ENCODE measurements at regions not wholly inside any gene's neighbourhood (a gene's known extent, or its start where the extent isn't known, plus 50 kb on each side); places are given as distances from the start of the nearest gene placed in this dataset.
"Not testable (repeated sequence)": the region's sequence is repeated elsewhere in the genome, so short reads cannot be mapped to it uniquely, and the experiment has no call there.

DNA sequence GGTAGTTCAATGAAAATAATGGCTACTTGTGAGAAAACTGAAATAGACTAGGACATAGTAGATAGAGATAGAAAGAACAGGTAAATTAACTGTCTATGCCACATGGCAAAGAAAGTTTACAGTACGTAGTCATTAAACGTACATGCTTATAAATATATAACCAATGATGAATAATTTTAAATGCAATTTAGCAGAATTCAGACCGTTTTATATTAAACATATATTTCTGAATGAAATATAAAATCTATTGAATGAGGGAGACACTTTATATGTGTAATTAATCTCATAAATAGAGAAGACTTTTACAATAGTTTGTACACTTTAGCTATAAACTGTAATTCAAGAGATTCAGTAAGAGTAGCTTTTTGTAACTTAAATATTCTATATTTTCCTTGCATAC is 124.4 kb upstream of the VPREB1 start:
- DNase-seq (ENCODE audit: low spot score): no peak

GRCh38 chr22:22118987-22119386 is 125.6 kb upstream of the VPREB1 start:
- no peak for DNase-seq (ENCODE audit: low spot score)

- not testable (repeated sequence) for DNase-seq (ENCODE audit: low spot score)
Observed at GRCh38 chr22:22117864-22118544, 126.6 kb upstream of the VPREB1 start.

- DNase-seq (ENCODE audit: low spot score): not testable (repeated sequence)
Observed at GRCh38 chr22:22116997-22117770, 127.4 kb upstream of the VPREB1 start.

DNA sequence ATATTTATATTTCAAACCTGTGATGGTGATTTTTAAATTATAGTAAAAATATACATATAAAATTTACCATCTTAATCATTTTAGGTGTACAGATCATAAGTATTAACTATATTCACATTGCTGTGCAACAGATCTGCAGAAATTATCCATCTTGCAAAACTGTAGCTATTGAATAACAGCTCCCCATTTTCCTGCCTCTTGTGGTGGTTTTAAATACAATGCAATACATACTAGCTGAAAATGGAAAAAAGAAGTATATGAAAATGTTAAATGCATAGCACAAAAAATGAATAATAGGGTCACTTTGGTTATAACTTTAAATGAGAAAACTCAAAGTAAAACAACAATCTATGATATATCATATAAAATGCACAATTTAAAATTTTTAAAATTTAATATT is 130.9 kb upstream of the VPREB1 start:
- no peak for DNase-seq (ENCODE audit: low spot score)

DNA sequence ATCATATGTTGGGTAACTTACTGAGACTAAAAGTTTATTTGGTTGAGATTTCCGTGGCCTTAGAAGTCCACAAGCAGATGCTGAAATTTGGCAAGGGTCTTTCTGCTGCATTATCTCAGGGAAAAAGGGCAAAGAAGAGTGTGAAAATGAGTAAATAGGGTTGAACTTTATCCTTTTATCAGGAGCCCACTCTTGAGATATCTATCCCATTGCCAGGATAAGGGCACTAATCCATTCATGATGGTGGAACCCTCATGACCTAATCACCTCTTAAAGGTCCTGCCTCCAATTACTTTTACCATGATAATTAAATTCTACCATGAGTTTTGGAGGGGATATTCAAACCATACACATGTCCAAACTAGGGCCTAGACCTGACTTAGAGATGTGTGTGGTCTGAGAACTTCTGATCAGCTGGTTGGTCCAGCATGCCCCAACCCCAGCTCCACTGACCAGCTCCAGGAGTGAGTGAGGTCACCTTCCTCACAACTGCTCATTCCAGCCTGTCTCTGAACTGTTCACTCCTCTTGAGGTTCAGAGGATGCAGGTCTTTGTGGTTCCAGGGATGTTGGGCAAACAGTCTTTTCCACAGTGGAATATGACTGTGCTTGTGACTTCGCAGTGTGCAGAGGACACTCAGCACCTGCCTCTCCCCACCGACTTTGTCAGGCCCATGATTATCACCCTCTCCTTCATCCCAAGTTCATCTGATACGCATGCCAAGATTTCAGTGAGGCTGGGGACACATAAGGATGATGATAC is 130.1 kb upstream of the TOP3B start:
- no peak for DNase-seq (ENCODE audit: low spot score)

- DNase-seq (ENCODE audit: low spot score): no peak
Observed at GRCh38 chr22:22111983-22112382, 129.4 kb upstream of the TOP3B start.

GRCh38 chr22:22111267-22111751 is 128.7 kb upstream of the TOP3B start:
- no peak for DNase-seq (ENCODE audit: low spot score)

DNA sequence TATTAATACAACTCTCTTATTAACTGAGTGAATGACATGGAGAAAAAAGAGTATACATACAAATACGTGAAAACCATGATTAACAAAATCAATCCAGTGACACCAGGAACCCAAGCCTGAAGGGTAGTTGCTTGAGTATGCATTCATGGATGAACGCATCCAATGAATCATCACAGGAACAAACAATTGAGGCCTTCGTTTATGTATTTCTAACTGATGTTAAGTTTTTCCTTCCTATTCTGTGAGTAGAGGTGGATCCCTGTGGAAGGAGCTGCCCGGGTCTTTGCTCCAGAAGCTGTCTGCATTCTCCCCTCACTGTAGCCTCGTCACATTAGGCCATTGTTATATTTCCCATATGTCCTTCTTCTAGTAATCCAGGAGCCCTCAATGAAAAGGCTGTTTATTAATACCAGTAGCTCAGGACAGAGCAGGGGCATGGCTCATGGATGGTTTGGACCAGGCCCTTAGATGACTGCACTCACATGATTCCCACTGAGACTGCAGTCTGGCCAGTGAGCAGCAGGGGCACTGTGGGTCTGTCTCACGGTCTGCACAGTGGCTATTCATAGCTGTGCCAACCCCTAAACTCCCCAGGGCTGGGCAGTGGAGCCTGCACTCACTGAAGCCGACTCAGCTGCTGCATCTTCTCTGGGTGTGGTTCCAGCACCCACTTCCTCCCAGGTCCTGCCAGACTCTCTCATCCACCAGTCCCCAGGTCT is 128.1 kb upstream of the TOP3B start:
- no peak for DNase-seq (ENCODE audit: low spot score)

- DNase-seq (ENCODE audit: low spot score): no peak
Observed at GRCh38 chr22:22109693-22110466, 127.3 kb upstream of the TOP3B start.

DNA sequence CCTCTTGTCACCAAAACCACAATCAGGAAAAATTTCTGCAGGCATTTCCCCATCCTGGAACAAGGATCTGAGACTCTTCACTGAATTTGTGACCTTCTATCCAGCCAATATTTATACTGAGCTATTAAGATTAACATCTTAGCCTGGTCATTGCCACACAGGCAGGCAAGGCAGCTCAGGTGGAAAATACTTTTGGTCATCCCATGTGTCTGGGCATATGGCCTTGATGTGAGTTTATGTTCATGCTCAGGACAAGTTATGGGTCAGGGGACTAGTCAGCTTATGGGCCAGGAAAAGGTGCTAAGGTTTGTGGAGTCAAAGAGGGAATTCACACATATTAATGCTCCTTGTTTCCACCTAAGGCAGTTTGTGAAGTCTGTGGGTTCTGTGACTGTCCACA is 124.3 kb upstream of the TOP3B start:
- DNase-seq (ENCODE audit: low spot score): no peak

- DNase-seq (ENCODE audit: low spot score): no peak
Observed at GRCh38 chr22:22105364-22105763, 122.8 kb upstream of the TOP3B start.

- DNase-seq (ENCODE audit: low spot score): no peak
Observed at GRCh38 chr22:22103078-22103875, 120.7 kb upstream of the TOP3B start.

GRCh38 chr22:22099833-22100812 is 117.5 kb upstream of the TOP3B start:
- DNase-seq (ENCODE audit: low spot score): no peak

- DNase-seq (ENCODE audit: low spot score): no peak
Observed at GRCh38 chr22:22099194-22099486, 116.6 kb upstream of the TOP3B start.

GRCh38 chr22:22098457-22099193 is 116.0 kb upstream of the TOP3B start:
- DNase-seq (ENCODE audit: low spot score): no peak

GRCh38 chr22:22097727-22098228 is 115.2 kb upstream of the TOP3B start:
- no peak for DNase-seq (ENCODE audit: low spot score)

GRCh38 chr22:22094921-22095320 is 112.3 kb upstream of the TOP3B start:
- no peak for DNase-seq (ENCODE audit: low spot score)

DNA sequence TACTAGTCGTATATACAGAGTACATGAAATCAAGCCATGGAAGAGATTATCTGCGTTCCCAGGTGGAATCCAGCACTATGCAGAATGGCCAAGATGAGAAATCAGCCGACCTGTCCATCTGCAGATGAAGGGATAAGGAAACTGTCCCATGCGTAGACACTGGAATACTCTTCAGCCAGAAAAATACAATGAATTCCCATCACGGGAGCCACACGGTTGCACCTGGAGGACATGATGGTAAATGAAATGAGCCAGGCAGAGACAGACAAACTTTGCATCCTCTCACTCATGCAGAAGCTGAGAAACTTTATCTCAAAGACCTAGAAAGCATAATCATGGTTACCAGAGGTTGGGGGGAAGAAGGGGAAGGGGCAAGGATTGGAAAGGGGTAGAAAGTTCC is 111.9 kb upstream of the TOP3B start:
- no peak for DNase-seq (ENCODE audit: low spot score)
